HG03045 (cell line): ENCODE measurements at regions not wholly inside any gene's neighbourhood (a gene's known extent, or its start where the extent isn't known, plus 50 kb on each side); places are given as distances from the start of the nearest gene placed in this dataset.

Experiments used
- ATAC-seq: cut with Tn5 transposase; IDR thresholded peaks from one replicate; pipeline ENCODE4 v1.9.1; 2021; ENCODE audit warnings: mild to moderate bottlenecking, moderate library complexity; ENCODE audit not compliant: unreplicated experiment

- ATAC-seq: no peak
Measured at GRCh38 chr20:21901470-21902275, 196.2 kb downstream of the PAX1 start.

GRCh38 chr20:21900431-21900830 lies 195.0 kb downstream of the PAX1 start:
- ATAC-seq: no peak

- no peak for ATAC-seq
Measured at GRCh38 chr20:21874921-21875320, 169.5 kb downstream of the PAX1 start.

DNA sequence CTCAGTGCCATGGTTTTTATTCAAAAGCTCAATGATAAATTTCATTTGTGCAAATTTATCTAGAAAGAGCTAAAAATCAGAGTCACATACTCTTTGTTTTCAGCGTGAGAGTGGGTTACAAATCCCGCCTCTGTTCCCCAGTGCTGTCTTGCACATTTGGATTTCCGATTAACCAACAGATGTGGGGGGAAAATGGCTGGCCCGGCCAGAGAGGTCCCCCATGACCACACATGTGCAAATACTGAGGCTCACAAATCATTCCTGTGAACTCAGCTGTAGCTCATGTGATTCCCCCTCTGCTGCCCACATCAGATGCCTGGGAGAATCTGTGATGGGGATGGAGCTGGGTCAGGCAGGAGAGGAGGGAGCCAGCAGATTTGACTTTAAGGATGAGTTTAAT lies 168.7 kb downstream of the PAX1 start:
- ATAC-seq: no peak

GRCh38 chr20:21873291-21873690 lies 167.8 kb downstream of the PAX1 start:
- ATAC-seq: no peak

GRCh38 chr20:21867811-21868210 lies 162.3 kb downstream of the PAX1 start:
- no peak for ATAC-seq

- ATAC-seq: no peak
Measured at GRCh38 chr20:21867353-21867752, 161.9 kb downstream of the PAX1 start.

DNA sequence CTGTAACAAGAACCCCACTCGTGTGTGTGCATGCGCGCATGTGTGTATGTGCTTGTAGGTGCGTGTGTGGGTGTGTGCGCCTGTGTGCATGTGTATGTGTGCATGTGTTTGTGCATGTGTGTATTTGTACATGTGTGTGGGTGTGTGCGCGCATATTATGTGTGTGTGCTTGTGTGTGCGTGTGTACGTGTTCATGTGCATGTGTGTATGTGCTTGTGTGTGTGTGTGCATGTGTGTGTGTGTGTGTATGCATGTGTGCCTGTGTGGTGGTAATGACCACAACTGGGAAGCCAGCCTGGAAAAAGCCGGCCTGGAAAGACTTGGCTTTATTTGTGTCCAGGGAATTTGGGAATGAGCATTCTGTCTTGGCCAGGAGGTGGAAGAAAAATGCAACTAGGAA lies 157.5 kb downstream of the PAX1 start:
- ATAC-seq: no peak

DNA sequence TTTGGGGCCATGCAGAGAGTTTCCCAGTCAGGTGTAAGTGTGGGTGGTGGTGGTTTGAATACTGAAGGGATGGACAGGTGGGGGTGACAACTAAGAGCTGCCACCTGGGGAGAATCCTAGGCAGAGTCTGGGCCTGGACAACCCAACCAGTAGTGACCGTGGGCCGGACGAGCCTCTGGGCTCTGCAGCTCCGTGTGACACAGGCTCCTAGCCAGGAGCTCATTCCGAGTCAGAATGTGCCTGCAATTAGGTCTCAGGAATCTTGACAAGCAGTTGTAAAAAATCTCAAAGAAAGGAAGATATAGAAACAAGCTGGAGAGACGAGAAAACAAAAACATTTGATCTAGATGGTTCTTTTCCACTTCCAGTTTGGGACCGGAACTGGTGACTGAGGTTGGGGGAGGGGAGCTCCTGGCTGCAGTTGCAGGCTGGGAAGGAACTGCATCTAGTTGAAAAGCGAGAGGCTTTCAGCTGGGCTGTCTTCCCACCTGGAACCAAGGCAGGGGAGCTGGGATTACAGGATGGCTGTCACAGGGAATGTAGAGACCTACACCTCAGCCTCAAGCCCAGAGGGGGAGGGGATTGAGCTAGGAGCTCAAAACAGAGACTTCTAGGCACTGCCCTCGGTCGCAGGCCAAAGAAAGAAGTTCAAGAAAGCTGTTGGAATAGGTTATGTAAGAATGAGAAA lies 156.9 kb downstream of the PAX1 start:
- ATAC-seq: no peak

DNA sequence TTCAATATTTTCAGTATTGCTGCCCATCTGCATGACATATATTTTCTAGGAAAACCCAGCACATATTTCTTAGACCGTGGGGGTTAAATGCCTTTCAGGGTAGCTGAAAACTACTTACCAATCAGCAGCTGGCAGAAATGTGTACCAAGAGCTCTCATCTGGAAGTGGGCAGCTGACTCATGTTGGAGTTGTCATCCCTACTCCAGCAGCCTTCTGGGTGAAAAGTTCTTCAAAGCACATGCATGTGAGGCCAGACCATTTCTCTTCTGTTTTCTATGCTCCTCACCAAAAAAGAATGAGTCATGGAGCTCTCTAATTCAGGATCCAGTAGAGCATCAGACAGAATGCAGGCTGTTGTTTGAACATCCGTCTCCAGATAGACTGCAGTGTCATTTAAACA lies 135.5 kb downstream of the PAX1 start:
- no peak for ATAC-seq

- ATAC-seq: no peak
Measured at GRCh38 chr20:21839982-21840381, 134.5 kb downstream of the PAX1 start.

DNA sequence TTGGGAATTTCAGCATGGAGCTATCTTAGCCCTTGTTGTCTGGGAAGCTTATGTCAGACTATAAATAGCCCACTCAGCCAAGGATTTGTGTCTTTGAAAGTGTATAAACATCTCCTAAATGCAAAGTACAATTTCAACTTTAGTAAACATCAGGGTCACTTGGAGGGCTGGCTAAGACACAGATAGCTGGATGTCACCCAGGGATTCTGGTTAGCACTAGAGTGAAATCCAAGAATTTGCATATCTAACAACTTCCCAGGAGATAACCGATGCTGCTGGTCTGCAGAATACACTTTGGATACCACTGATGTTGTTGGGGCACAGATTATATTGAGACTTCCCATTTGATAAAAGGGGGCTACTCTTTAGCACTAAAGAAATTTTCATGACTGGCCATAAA lies 130.9 kb downstream of the PAX1 start:
- ATAC-seq: no peak

DNA sequence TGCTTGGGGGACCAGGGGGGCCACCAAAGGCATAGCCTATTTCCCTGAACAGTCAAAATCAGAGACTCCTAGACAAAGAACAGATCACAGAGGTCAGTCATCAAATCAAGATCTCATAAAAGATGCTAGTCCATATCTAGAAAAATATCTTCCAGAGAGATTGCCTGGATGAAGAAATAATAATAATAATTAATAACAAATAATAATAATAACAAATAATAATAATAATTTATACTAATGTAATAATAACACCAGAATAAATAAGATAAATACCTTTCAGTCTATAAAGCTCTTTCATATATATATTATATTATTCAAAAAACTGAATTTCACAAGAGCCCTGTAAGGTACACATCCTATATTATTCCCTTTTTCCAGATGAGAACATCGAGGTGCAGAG lies 129.6 kb downstream of the PAX1 start:
- ATAC-seq: no peak

GRCh38 chr20:21832442-21833385 lies 127.2 kb downstream of the PAX1 start:
- no peak for ATAC-seq

DNA sequence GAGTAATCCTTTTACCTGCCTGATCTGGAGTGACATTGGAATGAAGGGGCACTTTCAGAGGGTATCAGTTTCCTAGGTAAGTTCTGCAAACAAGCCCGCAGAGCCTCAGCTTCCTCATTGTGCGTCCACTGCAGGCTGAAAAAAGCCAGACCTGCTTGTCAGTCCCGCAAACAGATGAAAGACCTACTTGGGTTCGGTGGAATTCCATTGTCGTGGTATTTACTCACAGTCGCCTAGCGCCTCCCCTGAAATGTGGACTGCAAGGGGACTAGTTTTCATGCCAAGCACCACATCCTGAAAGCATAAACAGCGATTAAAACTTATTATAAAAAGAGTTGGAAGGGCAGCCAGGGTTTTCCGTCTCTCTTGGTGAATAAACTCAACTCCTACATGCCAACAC lies 121.5 kb downstream of the PAX1 start:
- ATAC-seq: no peak

DNA sequence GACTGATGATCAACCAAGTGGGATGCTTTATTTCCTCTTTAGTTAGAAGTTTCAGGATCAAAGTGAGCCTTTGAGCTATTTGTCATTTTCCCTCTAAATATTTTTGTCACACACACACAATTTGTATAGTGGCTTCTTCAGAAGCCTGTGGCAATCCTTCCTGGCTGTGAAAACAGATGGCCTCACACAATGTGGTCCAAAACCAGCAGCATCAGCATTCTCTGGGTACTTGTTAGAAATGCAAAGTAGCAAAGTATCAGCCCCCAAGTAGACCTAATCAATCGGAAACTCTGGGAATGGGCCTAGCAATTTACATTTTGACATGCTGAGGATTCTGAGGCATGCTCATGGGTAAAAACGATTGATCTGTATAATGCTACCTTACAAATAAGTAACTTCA lies 115.9 kb downstream of the PAX1 start:
- no peak for ATAC-seq

- ATAC-seq: no peak
Measured at GRCh38 chr20:21820688-21821087, 115.2 kb downstream of the PAX1 start.

GRCh38 chr20:21820045-21820444 lies 114.6 kb downstream of the PAX1 start:
- ATAC-seq: no peak

- ATAC-seq: no peak
Measured at GRCh38 chr20:21812379-21812778, 106.9 kb downstream of the PAX1 start.

DNA sequence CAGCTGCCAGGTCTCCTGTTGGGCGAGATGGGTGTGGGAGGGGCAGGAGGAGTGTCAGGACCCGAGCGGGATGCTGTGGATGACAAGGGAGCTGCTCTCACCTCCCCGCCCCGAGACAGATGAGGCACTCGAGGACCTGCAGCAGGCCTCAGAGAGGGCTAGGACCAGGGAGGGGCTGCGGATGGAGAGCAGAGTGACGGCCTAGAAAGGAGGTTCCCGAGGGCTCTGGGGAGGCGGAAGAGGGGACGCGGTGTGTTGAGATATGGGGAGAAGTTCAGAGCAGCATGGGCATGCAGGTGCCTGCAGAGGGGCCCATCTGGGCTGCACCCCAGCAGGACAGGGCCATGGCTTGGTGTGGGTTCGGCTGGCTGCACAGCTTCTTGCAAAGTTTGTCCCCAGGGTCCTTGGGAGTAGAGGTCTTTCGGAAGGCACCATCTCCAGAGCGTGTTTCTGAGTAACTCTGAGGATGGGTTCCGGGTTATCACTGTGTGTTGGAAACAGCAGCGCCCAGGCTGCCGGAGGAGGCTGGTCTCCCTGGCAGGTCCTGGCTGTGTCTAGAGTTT lies 104.6 kb downstream of the PAX1 start:
- ATAC-seq: no peak
